Stimulated activated CD8-positive, alpha-beta memory T cell treated with anti-CD3 and anti-CD28 coated beads, Interleukin-15, amount 100 ng/mL, for 4 hours (primary cell): ENCODE measurements at regions not wholly inside any gene's neighbourhood (a gene's known extent, or its start where the extent isn't known, plus 50 kb on each side); places are given as distances from the start of the nearest gene placed in this dataset.
A peak's percentile ranks its signal among the peaks of the same experiment; 100 is the strongest.

Experiments
- DNase-seq, 2 donors: peaks; one replicate each; pipeline ENCODE4 v3.0.0-alpha.2; 2020; ENCODE audit warnings: low read depth in 2 of 2

- DNase-seq: no peak
These were observed 104.8 kb upstream of the UBL3 start for GRCh38 chr13:29955137-29955650.

- DNase-seq: no peak
These were observed 103.9 kb upstream of the UBL3 start for GRCh38 chr13:29954082-29955028.

DNA sequence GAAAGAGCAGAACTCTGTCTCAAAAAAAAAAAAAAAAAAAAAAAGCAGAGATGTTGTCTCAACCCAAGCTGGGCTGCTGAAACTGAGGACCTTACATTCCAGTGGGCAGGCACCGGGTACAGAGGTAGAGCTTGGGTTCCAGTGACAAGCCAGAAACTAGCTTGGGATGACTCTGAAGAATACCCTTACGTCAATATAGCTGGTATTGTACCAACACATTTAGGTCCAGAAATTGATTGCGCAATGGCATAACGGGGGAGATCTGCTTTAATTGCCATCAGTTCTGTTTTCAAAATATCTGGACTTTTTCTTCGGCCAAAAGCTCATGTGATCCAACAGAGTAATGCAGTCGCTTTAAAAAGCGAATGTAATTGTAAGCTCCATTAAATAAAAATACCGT, 103.1 kb upstream of the UBL3 start:
- no peak for DNase-seq

DNA sequence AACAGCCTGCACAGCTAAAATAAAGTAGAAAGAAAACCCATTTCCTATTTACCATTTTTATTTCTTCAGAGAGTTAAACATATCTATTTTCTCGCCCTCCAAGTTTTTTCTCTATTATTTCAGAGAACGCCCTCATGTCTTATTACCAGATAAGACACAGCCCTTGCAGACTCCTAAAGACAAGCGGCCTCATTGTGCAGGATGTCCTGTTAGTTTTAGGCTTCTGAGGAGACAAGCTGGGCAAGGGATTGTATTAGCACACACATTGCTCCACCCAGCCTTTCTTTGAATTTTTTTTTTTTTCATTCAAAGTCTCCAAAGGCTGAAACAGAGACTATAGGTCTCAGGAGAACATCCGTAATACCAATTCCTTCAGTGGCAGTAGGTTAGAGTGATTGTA, 101.8 kb upstream of the UBL3 start:
- no peak for DNase-seq

DNA sequence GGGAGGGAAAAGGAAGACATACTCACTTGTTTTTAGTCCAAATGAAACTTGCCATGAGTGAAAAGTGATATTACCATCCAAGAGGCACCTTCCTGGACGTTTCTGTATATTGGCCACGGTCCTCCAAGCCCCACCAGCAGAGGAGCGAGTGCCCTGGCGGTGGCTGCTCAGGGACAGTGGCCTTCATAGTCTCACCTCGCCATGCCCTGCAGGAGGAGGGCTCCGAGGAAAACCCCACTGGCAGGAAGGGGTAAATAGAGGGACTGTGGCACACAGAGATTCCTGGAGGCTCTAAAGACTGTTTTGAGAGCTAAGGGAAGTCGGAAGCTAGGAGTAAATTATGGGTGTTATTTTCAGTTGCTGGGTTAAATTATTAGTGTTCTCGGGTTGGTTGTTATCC, 98.4 kb upstream of the UBL3 start:
- DNase-seq: no peak

DNA sequence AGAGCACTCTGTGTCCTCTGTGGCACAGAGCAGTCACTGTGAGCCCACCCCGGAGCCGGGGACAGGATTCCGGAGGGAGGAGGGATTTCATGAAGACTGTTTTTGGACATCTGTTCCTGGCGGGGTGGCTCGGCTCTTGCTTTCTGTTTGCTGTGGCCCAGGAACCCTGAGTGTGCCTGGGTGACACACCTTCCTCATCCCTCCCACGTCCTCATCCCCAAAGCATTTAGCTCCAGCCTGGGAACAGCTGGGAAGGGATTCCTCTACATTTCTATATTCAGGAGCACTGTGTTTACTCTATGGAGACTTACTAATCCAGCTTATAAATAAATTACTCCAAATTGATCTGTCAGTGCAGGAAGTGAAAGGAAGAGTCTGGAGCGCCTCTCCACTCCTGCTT, 97.8 kb upstream of the UBL3 start:
- no peak for DNase-seq

DNA sequence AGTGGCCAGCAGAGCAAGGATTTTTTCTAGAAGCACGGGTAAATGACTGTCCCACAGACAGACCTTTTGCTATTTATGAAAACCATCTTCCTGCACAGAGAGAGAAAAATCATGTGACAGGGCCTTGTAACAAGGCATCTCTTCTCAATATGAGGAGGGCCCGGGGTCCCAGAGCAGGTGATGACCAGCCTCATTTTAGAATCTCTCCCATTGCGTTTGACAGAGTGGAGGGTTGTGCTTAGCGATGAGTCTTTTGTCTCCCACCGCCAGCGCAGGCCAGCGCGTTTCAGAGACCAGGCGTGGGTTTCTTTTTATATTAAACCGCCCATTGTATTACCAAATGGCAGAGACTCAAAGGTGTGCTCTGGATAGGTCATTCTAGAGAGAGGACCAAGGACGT, 97.4 kb upstream of the UBL3 start:
- no peak for DNase-seq

DNA sequence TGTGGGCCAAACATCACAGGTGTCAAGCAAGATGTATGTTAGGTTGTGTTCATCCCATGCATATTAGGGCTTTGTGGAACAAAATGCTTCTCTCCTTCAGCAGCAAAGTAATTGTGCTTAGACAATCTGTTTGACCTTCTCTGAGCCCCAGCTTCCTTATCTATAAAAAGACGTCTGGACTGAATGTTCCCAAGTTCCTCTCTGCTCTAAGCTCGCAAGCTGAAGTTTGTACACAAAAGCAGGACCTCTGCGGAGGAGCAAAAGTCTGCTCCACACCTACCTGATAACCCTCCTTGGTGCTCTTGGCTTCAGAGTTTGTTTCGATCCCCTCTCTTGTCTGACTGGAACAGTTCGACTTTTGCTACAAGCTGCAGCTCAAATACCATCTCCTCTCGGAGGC, 95.7 kb upstream of the UBL3 start:
- DNase-seq: no peak

GRCh38 chr13:29943686-29944085, 93.3 kb upstream of the UBL3 start:
- DNase-seq: no peak

GRCh38 chr13:29943273-29943672, 92.9 kb upstream of the UBL3 start:
- DNase-seq: no peak

DNA sequence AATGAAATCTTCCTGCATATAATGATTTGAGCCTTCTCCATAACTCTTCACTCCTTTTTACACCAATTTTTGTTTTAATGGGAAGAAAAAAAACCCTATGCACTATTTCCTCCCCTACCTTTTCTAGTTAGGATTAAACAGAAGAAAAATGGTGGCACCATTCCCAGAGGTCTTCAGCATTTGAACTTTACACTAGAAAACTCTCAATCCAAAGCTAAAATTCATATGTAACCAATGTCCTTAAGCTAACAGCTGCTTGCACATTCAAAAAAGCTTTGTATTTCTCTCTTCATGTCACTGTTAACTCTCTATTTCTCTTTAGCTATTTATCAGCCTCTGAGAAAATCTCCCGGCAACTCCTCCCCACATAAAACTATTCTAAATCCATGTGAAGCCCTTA, 90.3 kb upstream of the UBL3 start:
- DNase-seq: no peak

DNA sequence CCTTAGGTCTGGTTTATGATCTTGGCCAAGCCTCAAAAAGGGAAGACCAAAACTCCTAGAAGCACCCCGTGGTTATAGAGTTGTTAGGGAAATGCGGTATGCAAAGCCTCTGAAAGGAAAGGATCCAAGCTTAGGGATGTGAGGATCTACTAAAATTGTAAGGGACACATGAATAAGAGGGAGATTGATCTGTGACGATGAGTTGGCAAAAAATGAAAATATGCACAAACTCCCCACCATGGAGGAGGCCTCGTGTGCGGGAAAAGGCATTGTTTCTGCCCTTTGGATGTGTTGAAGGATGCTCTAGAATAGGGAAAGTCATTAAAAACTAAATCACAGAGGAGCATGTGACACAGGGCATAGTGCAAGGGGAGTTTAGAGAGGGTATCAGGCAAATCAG, 88.7 kb upstream of the UBL3 start:
- no peak for DNase-seq

GRCh38 chr13:29937841-29938240, 87.4 kb upstream of the UBL3 start:
- DNase-seq: no peak

- DNase-seq: no peak
These were observed 87.0 kb upstream of the UBL3 start for GRCh38 chr13:29937379-29937778.

GRCh38 chr13:29936956-29937355, 86.5 kb upstream of the UBL3 start:
- DNase-seq: no peak

DNA sequence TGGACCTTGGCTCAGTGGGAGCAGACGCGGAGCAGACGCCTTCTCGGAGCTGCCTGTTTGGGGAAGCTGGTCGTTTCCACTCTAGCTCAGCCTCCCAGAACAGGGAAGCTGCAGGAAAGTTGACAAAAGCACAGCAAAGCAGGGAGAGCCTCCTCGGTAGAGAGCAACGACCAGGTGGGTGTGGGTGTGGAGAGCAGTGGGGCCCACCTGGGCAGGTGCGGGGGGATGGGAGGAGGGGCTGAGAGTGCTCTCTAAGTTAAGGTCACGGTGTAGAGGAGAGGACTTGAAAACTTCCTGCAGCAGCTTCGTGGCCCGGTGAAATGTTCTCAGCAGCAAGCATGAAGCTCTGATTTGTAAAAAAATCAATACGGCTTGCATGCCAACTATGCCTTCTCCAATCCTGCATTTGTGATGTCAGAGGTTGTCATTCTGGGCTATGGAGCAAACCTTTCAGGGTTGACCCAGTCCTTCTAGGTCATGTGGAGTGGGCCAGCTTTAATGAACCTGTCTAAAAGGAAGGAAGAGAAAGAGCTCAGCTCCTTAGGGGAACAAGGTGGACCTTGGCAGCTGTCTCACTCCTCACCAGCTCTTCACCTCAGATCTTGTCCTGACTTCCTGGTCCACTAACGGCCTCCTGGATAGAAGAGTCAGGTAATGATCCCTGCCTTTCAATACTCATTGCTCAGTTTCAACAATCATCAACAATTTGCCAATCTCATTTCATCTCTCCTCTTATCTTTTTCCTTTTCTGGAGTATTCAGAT, 85.8 kb upstream of the UBL3 start:
- no peak for DNase-seq

- peak; percentile 17 to 29 for DNase-seq
These were observed 85.0 kb upstream of the UBL3 start for GRCh38 chr13:29935309-29935981.

DNA sequence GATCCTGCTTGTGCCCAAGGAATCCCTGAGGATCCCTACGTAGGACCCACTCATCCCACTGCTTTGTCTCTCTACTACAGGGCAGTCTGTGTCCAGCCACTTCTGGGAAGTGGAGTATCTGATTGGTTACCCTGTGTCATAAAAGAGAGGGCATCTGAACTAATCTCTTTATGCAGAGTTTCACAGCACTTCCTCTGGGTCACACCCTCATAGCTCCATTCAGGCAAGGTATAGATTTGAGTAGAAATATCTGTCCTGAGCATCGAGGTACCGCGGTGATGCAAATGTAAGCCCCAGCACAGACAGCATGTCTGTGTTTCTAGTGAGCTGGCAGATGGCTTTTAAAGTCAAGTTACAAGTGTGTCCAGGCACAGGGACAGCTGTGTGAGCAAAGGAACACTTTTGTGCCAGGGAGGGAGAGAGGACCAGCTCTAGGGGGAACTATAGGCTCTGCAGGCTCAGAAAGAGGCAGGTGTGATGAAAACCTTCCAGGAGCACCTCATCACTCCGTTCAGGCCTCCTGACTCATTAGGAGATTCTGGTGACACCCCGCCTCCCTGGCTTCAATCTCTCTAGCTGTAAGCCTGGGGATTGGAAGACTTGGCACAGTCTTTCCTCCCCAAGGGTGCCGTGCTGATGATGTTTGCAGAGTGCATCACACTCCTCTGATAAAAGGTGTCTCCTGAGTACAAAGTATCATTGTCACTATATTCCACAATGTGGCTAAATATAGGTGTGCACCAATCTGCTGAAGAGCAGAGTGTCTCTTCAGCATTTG, 84.3 kb upstream of the UBL3 start:
- no peak for DNase-seq

DNA sequence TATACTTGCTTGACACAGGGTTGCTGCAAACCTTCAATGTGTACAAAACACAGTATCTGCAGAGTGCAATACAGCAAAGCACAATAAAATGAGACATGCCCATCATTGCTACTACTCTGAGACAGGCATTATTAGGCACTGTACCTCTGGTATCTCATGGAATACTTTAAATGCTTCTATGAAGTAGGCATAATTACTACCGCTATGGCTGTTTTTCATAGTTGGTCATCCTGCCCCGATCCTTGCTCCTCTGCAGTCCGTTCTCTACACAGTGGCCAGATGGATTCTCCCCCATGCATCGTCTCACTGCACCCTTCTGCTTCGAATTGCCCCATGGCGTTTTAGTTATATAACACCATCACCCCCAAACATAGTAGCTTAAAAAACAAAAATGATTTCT, 83.0 kb upstream of the UBL3 start:
- DNase-seq: no peak

DNA sequence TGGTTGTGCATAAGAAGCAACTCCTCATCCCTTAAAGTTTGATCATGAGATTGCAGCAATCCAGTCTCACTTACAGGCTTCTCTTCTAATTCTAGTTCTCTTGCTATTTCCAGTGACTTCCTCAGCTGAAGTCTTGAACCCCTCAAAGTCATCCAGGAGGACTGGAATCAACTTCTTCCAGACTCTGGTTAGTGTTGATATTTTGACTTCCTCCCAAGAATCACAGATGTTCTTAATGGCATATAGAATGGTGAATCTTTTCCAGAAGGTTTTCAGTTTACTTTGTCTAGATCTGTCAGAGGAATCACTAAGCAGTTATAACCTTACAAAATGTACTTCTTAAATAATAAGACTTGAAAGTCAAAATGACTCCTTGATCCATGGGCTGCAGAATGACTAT, 81.3 kb upstream of the UBL3 start:
- no peak for DNase-seq

DNA sequence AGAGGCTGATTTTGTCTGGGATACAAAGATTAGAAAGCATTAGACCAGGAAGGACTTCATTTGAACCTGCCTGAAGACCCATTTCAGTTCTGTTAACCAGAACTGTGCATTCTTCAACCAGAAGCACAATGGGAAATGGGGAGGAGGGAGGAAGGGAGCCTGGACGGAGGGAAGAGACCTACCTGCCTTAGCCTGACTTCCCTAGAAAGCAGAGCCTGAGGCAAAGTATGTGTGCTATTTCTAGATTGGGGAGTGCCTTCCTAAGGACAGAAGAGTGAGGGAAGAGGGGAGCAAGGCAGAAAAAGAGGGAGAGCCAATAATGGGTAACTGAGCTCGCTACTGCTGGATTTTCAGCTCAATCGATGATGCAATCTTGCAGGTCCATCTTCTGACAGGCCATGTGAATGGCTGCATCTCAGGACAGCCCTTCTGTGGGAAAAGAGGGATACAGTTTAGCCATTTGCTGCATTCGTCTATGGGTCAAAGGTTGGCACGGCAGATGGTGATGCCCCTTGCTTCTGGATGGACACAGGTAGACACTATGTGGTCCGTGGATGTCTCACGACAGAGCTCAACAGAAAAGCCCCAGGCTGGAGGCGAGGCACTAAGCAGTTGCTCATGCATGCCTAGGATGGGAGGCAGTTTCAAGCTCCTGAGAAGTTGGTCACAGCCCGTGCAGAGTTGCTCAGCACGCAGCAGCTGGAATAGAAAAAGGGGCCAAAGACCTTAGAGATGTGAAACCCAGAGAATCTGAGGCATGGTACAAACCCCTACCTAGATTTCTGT, 78.8 kb upstream of the UBL3 start:
- DNase-seq: no peak
